Stimulated activated CD4-positive, alpha-beta T cell treated with anti-CD3 and anti-CD28 coated beads, Interleukin-15, amount 100 ng/mL, for 24 hours (primary cell): ENCODE measurements at regions not wholly inside any gene's neighbourhood (a gene's known extent, or its start where the extent isn't known, plus 50 kb on each side); places are given as distances from the start of the nearest gene placed in this dataset.

Experiments used
- DNase-seq: peaks from one replicate; pipeline ENCODE4 v3.0.0-alpha.2; 2020

- no peak for DNase-seq
Observed at GRCh38 chr20:63067721-63068560, 61.2 kb upstream of the BHLHE23 start.

GRCh38 chr20:63067266-63067635 is 60.5 kb upstream of the BHLHE23 start:
- DNase-seq: no peak

GRCh38 chr20:63066506-63067265 is 59.9 kb upstream of the BHLHE23 start:
- no peak for DNase-seq

- DNase-seq: no peak
Observed at GRCh38 chr20:63065911-63066310, 59.1 kb upstream of the BHLHE23 start.

- DNase-seq: no peak
Observed at GRCh38 chr20:63064745-63065711, 58.3 kb upstream of the BHLHE23 start.

GRCh38 chr20:63064310-63064709 is 57.5 kb upstream of the BHLHE23 start:
- DNase-seq: no peak

GRCh38 chr20:63062188-63063140 is 55.7 kb upstream of the BHLHE23 start:
- DNase-seq: no peak

GRCh38 chr20:63061771-63062100 is 55.0 kb upstream of the BHLHE23 start:
- DNase-seq: no peak

GRCh38 chr20:63061051-63061770 is 54.4 kb upstream of the BHLHE23 start:
- DNase-seq: no peak

- no peak for DNase-seq
Observed at GRCh38 chr20:63060057-63060991, 53.6 kb upstream of the BHLHE23 start.

- DNase-seq: no peak
Observed at GRCh38 chr20:63059684-63060056, 52.9 kb upstream of the BHLHE23 start.

- no peak for DNase-seq
Observed at GRCh38 chr20:63058696-63059335, 52.1 kb upstream of the BHLHE23 start.

GRCh38 chr20:63057171-63058117 is 50.7 kb upstream of the BHLHE23 start:
- DNase-seq: no peak

GRCh38 chr20:63056236-63057170 is 49.7 kb upstream of the BHLHE23 start:
- peak; percentile 45 for DNase-seq
